ENCODE measurements at regions not wholly inside any gene's neighbourhood (a gene's known extent, or its start where the extent isn't known, plus 50 kb on each side); places are given as distances from the start of the nearest gene placed in this dataset.
"Not testable (repeated sequence)": the region's sequence is repeated elsewhere in the genome, so short reads cannot be mapped to it uniquely, and the experiment has no call there.

- no peaks in the 10 kb centered on the region for H3K4me1 ChIP-seq
- no peak for TF ChIP-seq CTCF (IDR thresholded peaks at IDR 0.05)
- TF ChIP-seq POLR2A (IDR thresholded peaks at IDR 0.05), result no peak
- TF ChIP-seq EP300 (IDR thresholded peaks at IDR 0.05), result no peak
- no peak for TF ChIP-seq POLR2AphosphoS5 (IDR thresholded peaks at IDR 0.05)
- no peak for DNase-seq
- H3K9me3 ChIP-seq, result no peaks in the 10 kb centered on the region
- no peaks in the 10 kb centered on the region for H3K36me3 ChIP-seq
- 62 to 81% methylated on average over 2 of the region's 2 CpGs for WGBS, 2 donors
- intact Hi-C loops (cut with DNase I), result no loop called here
- no peaks in the 10 kb centered on the region for H3K27me3 ChIP-seq
- H3K27ac ChIP-seq, result no peak overlapping the region
- H3K4me3 ChIP-seq, result no peak overlapping the region
Observed at GRCh38 chr4:116628598-116628997, 456.8 kb downstream of the TRAM1L1 start.

GRCh38 chr4:116627545-116627944 lies 457.8 kb downstream of the TRAM1L1 start:
- no peak for TF ChIP-seq POLR2AphosphoS5 (IDR thresholded peaks at IDR 0.05)
- TF ChIP-seq EP300 (IDR thresholded peaks at IDR 0.05), result no peak
- TF ChIP-seq POLR2A (IDR thresholded peaks at IDR 0.05), result no peak
- TF ChIP-seq CTCF (IDR thresholded peaks at IDR 0.05), result no peak

DNA sequence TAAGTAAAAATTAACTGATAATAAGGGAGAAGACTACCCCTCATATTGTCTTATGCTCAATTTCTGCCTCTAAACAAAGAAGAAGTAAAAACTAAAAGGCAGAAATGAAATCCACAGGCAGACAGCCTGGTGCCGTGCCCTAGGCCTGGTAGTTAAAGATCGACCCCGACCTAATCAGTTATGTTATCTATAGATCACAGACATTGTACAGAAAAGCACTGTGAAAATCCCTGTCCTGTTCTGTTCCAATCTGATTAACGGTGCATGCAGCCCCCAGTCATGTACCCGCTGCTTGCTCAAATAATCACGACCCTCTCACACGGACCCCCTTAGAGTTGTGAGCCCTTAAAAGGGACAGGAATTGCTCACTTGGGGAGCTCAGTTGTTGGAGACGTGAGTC lies 465.9 kb downstream of the TRAM1L1 start:
- H3K9me3 ChIP-seq; H3K27ac ChIP-seq; DNase-seq; intact Hi-C loops (cut with DNase I); H3K27me3 ChIP-seq; H3K36me3 ChIP-seq; H3K4me3 ChIP-seq; H3K4me1 ChIP-seq: not testable (repeated sequence)
- WGBS, 2 donors, result 52 to 60% methylated on average over 8 of the region's 8 CpGs

More at GRCh38 chr4:116627545-116627944, 457.8 kb downstream of the TRAM1L1 start:
- intact Hi-C loops (cut with DNase I), result no loop called here
- Histone ChIP-seq H3K4me1 (no peaks in the 10 kb centered on the region), H3K9me3 (no peaks in the 10 kb centered on the region), H3K4me3 (no peak overlapping the region), H3K27ac (no peak overlapping the region), H3K36me3 (no peaks in the 10 kb centered on the region), H3K27me3 (no peaks in the 10 kb centered on the region)
- DNase-seq, result no peak
- 29 to 38% methylated on average over 1 of the region's 1 CpG for WGBS, 2 donors

DNA sequence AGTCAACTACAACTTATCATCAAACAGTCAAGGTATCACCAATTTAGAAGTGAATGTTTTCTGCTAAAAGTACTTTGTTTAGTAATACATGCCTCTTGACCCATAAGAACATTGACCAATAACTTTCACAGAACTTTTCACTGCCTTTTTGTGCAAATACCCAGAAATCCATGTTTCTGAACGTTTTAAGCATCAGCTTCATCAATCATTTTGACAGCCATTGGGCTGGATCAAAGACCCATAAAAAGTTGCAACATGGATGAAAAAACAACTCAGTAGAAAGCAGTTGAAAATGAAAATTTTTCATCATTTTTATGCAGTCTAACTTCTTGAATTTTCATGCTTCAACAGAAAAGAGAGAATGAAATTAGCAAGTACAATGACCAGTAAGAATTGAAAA lies 466.7 kb downstream of the TRAM1L1 start:
- TF ChIP-seq POLR2AphosphoS5 (IDR thresholded peaks at IDR 0.05) (no peak), CTCF (IDR thresholded peaks at IDR 0.05) (no peak), EP300 (IDR thresholded peaks at IDR 0.05) (no peak), POLR2A (IDR thresholded peaks at IDR 0.05) (no peak)
- DNase-seq, result no peak
- no peaks in the 10 kb centered on the region for H3K27me3 ChIP-seq
- no peaks in the 10 kb centered on the region for H3K36me3 ChIP-seq
- no peak overlapping the region for H3K4me3 ChIP-seq
- H3K4me1 ChIP-seq, result no peaks in the 10 kb centered on the region
- no peak overlapping the region for H3K27ac ChIP-seq
- WGBS, 2 donors, result 1 to 16% methylated on average over 1 of the region's 1 CpG
- intact Hi-C loops (cut with DNase I), result no loop called here
- H3K9me3 ChIP-seq, result no peaks in the 10 kb centered on the region

GRCh38 chr4:116603096-116603495 lies 482.3 kb downstream of the TRAM1L1 start:
- intact Hi-C loops (cut with DNase I), result no loop called here
- Histone ChIP-seq H3K4me1 (no peaks in the 10 kb centered on the region), H3K27ac (no peak overlapping the region), H3K9me3 (no peaks in the 10 kb centered on the region), H3K4me3 (no peak overlapping the region), H3K27me3 (no peaks in the 10 kb centered on the region), H3K36me3 (no peaks in the 10 kb centered on the region)
- DNase-seq, result no peak
- no peak for TF ChIP-seq EP300 (IDR thresholded peaks at IDR 0.05)
- WGBS, 2 donors, result 45 to 66% methylated on average over 2 of the region's 2 CpGs

GRCh38 chr4:116599859-116600258 lies 485.5 kb downstream of the TRAM1L1 start:
- no peak for TF ChIP-seq POLR2AphosphoS5 (IDR thresholded peaks at IDR 0.05)
- no peak for TF ChIP-seq POLR2A (IDR thresholded peaks at IDR 0.05)
- no peak for TF ChIP-seq EP300 (IDR thresholded peaks at IDR 0.05)
- no peak for TF ChIP-seq CTCF (IDR thresholded peaks at IDR 0.05)
- H3K36me3 ChIP-seq, result no peaks in the 10 kb centered on the region
- no peak overlapping the region for H3K27ac ChIP-seq
- H3K4me3 ChIP-seq, result no peak overlapping the region
- no peaks in the 10 kb centered on the region for H3K9me3 ChIP-seq
- no peak for DNase-seq
- no peaks in the 10 kb centered on the region for H3K27me3 ChIP-seq
- 84 to 86% methylated on average over 11 of the region's 11 CpGs for WGBS, 2 donors
- no peaks in the 10 kb centered on the region for H3K4me1 ChIP-seq
- intact Hi-C loops (cut with DNase I), result no loop called here

Data from sigmoid colon (tissue), 6 donors.